ENCODE measurements at regions not wholly inside any gene's neighbourhood (a gene's known extent, or its start where the extent isn't known, plus 50 kb on each side); places are given as distances from the start of the nearest gene placed in this dataset.

DNA sequence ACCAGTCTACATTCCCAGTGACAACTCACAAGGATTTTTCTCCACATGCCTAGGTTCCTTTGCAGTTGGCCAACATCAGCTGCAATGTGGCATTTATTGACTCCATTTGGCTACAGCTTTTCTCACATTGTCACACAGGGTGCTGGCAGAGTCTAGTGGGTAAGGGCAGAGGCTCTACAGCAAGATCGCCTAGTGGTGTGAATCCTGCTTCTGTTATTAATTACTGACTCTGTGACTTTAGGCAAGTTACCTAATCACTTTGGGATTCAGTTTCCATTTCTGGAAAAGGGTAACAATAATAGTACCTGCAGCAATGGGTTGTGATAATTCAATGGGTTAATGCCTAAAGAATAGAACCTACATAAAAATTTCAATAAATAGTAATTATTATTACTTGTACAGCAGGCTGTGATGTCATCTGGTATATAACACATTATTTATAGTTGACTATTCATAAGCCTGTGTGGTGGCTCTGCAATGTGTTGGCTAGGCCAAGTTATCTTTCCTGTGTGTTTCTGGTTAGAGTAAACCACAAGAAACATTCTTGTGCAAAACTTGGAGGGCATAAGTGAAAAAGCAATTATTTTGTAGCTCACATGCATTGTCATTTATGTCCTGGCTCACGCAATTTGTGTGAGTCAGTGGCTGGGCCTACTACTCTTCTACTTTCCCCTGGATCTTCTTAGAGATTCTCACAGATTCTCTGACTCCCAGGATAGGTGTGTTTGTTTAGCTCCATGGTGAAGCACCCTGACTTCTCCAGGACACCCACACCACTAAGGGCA is 59.5 kb downstream of the PTGS2 start:
- no peak for DNase-seq (ENCODE audit: low read depth in 2 of 3, low spot score in 1 of 3)

DNA sequence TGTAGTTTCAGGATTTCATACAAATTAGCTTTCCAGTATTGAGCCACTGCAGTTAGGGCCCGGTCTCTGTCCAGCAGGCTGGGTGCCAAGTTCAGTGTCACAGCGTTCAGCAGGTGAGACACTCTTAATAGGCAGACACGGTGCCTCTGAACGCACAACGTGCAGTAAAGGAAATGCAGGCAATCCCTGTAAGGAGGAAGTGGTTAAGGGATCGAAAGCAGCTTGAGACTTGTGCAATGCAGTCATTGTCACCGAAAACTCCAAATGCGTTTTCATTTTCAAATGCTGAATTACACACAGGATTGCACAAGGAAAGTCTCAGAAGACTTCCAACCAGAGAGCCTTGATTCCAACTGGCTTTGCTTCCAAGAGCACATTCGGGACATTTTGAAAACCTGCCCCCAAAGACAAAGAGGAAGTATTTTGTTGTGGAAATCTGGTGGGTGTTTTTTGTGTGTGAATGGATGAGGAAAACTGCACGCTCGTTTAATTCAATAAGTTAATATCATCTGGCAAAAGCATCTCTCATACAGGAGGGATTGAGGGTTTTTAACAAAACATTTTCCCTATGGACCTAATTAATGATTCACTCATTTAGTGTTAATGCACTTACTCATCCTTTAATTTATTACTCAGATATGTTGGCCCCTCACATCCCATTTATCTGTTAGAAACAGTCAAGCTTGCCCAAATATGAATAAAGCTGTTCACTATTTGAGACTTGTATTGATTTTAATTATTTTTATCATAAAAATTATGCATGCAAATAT is 61.6 kb downstream of the PTGS2 start:
- peak; percentile 13 to 22 (median 20) for DNase-seq (ENCODE audit: low read depth in 2 of 3, low spot score in 1 of 3)

DNA sequence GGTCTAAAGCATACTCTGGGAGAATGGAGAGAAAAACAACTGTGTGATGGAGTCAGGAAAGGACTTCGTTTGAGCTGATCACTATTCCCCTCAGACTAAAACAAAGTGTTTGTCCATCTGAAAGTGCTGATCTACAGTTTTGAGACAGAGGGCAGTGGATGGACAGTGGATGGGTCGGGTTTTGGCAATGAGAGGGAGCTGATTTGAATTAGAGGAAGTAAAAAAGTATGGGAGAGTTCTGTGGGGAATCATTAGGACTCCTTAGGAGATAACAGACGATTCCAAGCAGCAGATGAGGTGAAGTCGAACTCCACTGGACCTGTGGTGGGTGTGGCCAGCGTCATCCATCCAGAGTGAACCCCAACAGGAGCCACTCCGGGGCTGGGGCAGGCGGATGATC is 62.3 kb downstream of the PTGS2 start:
- no peak for DNase-seq (ENCODE audit: low read depth in 2 of 3, low spot score in 1 of 3)

DNA sequence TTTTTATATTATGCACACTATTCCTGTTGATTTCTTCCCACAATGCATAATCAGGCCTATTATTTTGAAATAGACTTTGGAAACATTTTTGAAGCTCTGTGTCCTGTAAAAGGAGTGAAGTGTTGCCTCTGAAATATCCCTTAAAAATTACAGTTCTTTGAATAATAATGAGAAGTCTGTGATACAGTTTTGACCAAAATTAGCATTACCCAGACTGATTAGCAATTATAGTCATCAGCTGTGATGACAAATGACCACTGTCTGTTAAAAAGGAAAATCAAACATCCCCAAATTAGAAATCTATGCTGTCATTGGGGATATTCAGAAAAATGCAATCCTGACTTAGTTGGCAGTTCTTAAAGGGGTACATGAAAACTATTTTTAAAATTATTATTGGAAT is 63.7 kb downstream of the PTGS2 start:
- no peak for DNase-seq (ENCODE audit: low read depth in 2 of 3, low spot score in 1 of 3)

DNA sequence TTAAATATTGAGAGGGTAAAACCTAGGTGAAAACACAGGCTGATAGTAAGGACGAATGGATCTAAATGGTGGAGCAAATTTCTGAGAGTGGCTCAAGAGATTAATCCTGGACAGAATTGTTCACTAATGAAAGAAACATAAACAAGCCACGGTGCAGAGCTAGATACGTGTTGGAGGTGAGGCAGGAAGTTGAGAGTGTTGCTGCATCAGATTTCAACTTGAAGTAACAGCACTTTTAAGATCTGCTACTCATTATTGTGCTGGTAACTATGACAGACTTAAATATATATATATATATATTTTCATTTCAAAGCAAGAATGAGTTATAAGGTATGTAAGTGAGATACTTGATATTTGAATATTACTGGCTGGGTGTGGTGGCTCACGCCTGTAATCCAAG is 64.9 kb downstream of the PTGS2 start:
- no peak for DNase-seq (ENCODE audit: low read depth in 2 of 3, low spot score in 1 of 3)

DNA sequence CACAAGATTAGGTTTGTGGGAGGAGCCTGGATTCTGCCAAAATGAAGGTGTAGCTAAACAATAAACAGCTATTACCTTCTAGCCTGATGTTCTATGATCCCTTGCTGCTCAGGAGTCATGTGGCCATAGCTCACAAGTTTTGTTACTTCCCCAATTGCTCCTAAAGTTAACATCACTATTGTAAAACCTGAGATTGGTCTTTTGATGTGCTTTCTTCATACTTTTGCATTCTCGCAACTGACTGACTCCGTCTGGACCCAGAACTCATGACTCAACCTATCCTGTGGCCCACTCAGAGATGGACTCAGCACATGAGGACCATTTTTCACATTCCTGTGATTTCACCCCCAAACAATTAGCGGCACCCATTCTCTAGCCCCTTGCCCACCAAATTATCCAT is 69.1 kb downstream of the PTGS2 start:
- DNase-seq (ENCODE audit: low read depth in 2 of 3, low spot score in 1 of 3) = no peak

DNA sequence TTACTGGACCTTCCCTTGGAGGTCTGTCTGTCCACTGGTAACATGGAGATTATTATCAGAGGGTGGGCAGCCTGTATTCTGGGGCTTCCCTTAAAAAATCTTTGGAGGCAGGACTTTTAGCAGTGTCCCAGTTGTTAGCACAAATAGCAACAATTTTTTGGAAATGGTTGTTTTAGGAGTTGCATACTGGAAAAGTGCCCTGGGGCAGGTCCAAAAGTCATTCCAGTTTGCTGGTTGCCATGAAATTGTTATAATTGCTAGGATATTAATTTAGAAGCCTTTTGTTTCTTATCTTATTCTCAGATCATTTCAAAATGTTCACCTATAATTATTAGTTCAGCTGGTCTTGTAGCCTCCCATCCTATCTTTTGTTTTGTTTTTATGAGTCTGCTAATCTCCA is 71.0 kb downstream of the PTGS2 start:
- DNase-seq (ENCODE audit: low read depth in 2 of 3, low spot score in 1 of 3) = no peak

DNA sequence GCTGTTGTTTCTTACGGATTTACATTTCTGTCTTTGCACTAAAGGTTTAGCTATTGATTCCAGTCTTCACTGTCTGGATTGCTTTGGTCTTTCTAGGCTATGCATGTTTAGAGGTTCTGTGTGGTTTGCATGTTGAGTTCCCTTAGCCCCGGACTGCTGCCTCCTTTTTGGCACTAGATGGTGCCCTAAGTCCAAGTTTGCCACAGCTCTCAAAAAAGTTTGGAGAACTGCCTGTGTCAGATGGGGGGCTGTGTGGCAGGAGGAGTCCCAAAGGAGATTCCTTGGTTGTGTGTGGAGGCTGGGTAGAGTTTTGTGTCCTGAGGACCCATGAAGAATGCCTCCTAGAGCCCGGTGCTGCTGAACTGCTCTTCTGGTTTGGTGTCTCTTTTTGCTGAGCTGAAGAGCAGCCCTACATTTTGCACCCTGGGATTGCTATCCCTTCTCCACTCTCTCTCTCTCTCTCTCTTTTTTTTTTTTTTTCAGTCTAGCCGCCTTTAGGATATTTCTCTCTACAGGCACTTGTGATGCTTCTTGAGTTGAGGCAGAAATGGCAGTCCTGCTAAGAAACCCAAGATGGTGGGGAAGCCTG is 74.4 kb downstream of the PTGS2 start:
- peak in 2 of 3 donors; percentile 6 to 15 for DNase-seq (ENCODE audit: low read depth in 2 of 3, low spot score in 1 of 3)

DNA sequence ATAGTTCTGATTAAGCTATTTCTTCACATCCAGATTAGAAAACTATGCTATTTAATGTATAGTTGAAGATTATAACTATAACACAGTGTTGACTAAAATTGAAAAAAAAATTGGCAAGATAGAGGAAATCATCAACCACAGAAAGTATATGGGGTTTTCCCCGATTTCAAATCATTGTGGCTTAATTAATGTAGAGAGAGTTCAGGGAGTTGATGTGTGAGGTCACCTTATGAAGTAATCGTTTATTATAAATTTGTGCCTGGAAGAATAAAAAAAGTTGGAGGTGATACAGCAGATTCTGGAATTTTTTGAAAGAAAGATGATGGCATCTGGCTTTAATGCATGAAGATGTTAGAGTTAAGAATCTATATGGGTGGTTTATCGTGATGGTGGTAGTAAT is 84.3 kb downstream of the PTGS2 start:
- DNase-seq (ENCODE audit: low read depth in 2 of 3, low spot score in 1 of 3) = no peak

DNA sequence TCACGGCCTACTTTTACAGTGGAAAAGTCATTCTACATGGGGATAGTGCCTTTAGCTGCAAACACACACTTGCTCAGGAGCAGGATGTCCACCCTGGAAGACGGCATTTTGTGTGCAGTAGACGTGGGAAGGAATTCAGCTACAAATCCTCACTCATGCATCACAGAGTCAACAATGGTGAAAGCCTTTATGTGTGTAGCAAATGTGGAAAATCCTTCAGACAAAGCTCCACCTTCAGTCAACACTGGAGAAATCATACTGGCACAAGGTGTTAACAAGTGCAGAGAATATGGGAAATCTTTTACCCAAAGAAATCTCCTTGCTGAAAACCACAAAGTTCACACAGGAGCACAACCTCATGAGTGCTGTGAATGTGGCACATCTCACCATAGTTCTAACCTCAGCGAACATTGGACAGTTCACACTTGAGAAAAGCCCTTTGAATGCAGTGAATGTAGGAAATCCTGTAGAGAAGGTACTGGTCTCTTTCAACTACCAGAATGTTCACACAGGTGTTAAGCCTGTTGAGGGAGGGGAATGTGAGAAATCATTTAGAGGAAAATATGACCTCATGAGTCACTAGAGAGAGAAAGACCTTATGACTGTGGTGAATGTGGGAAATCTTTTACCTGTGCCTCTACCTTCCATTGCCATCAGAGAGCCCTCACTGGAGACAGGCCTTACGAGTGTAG is 101.8 kb downstream of the PTGS2 start:
- no peak for DNase-seq (ENCODE audit: low read depth in 2 of 3, low spot score in 1 of 3)

DNA sequence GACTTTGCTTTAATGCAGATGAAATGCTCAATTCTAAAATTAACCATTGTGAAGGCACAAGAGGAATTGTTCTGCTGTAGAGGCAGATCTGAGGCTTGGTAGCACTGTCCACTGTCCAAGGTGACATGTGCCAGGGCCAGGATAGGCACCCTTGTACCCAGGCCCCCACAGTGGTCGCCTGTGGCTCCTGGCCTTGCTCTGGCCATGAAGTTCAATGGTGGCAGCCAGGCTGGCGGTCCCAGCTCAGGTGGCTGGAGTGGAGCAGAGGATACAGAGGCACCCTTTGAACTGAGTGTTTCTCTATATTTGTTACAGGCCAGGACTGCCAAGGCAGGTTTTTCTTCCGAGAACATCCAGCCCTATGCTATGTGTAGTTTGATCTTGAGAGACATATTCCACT is 102.6 kb downstream of the PTGS2 start:
- DNase-seq (ENCODE audit: low read depth in 2 of 3, low spot score in 1 of 3) = no peak

DNA sequence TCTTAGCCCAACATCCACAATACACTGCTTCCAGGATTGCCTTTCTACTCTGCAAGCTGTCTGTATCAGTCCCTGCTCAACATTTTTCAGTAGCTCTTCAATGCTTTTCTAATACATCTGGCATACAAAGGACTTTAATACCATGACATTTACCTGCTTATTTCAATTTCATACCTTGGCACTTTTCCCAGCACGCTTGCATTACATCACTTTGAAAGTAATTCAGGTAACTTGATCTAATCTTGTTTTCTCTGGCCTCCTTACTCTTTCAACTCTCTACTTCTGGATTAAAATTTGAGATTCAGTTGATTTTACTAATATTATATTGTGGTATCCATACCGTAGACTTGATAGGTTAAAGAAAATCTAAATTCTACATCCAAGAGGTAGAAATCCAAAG is 103.0 kb downstream of the PTGS2 start:
- no peak for DNase-seq (ENCODE audit: low read depth in 2 of 3, low spot score in 1 of 3)

DNA sequence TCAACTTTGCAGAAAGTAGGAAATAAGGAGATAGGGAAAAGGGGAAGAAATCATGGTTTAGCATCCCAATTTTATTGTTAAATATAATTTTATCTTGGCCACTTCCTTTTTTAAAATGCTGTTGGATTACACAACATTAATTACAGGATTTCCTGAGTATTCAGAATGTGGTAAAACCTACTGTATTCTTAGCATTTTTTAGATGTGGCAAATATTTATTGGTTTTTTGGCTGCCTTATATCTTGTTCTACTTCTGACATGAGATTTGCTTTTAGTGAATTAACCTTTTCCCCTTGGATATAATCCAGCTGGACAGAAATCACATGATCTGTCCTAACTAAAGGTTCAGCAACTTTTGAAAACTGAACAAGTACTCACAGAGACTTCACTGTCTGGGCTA is 104.9 kb downstream of the PTGS2 start:
- DNase-seq (ENCODE audit: low read depth in 2 of 3, low spot score in 1 of 3) = no peak

DNA sequence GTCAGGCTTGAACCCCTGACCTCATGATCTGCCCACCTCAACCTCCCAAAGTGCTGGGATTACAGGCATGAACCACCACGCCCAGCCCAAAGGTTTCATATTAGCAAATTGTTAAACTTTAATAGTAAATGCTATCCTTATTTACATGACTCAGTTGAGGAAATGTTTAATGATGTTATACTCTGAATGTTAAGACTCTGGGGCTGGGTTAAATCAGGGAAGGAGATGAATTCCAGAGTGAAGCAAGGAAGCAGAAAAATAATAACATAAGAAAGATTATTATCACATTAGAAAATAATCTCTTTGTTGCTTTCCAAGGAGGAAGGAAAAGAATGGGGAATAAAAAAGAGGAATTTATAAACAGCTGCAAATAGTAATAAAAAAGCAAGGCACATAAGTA is 105.3 kb downstream of the PTGS2 start:
- DNase-seq (ENCODE audit: low read depth in 2 of 3, low spot score in 1 of 3) = no peak

DNA sequence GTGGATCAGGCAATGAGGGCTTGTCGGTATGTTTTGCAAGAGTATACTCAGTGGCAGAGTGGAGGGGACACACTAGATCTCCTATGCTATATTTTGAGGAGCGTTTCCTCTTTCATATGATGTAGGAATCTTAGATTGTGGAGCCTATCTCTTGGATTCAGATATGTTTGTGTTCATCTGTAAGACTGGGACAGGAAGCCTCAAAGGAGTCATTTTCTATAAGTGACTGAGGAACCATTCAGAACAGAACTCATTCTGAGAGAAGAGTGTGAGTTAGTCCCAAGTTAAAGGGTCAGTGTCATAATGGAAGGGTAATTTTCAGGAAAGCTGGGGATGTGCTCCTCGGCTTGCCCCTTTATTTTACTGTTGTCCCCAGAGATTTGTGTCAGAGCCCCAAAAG is 107.7 kb downstream of the PTGS2 start:
- no peak for DNase-seq (ENCODE audit: low read depth in 2 of 3, low spot score in 1 of 3)

DNA sequence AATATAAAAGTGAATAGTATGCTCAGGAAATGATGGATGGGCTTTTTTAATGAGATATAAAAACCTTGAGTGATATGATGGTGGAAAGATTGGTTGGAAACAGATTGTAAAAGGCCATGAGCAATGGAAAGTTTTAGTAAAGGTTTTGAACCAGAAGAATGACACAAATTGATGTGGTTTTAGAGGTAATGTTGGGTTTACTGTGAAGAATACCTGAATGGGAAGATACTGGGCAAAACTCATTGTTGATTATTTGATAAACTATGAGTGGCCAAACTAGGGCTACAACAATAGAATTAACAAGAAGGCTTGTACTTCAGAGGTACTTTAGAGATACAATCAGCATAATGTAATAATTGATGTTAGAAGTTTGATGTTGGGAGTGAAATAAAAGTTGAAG is 108.5 kb downstream of the PTGS2 start:
- no peak for DNase-seq (ENCODE audit: low read depth in 2 of 3, low spot score in 1 of 3)

DNA sequence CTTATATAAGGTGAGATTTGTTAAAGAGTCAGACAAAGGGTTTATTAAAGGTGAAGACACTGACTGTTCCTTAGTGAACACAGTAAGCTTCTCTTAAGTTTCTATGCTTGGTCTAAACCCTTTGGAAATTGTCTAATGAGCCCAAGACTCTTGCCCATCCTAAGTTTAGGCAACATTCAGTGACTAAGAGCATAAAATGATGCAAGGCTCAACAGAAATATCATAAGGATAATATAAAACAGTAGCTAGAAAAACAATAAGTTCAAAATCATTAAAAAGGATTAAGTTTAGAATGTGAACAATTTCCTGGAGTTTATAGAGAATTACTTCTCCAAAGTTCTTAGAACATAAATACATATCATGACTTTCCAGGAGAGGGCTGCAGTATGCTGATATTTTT is 108.9 kb upstream of the PDC start:
- DNase-seq (ENCODE audit: low read depth in 2 of 3, low spot score in 1 of 3) = no peak

DNA sequence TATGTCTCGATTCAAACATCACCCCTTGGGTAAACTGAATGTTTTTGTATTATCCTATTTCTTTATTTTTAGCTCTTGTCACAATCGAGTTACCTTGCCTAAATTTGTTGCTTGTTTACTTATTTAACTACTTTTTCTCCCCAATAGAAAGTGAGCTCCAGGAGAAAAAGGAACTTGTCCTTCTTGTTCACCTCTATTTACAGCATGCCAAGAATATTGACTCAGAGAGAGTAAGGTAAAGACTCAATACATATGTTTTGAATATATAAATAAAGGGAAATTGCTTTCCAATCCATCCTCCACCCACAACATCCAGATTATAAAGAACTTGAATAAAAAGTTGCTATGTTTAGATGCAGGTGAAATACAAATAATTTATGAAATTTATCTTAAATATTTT is 107.3 kb upstream of the PDC start:
- no peak for DNase-seq (ENCODE audit: low read depth in 2 of 3, low spot score in 1 of 3)

DNA sequence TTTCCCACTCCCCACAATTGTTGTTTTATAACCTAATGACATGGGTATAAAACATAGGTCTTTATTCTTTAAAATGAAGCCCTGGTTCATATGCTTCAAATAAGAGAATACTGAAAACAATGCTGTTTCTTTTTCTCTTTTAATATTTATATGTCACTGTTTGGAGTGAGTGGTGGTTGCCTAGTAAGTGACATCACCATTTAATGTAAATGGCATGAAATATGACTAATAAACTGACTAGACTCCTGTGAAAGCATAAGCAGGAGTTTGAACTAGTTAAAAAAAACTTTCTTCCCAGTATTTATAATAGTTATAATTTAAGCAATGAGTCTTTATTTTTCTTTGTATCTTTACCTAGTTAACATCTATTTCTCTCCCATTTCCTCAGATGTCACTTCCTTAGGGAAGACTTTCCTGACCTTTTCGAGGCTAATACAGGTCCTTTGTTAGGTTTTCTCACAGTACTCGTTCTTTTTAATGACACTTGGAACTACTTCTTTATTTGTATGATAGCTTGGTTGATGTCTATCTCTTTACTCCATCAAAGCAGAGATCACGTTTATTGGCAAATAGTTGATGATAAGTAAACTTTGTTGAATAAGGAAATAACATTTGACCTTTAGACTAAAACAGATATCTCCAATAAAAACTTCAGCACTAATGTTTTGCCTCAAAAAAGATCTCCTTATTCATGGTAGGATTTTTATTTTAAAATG is 105.4 kb upstream of the PDC start:
- DNase-seq (ENCODE audit: low read depth in 2 of 3, low spot score in 1 of 3) = no peak

DNA sequence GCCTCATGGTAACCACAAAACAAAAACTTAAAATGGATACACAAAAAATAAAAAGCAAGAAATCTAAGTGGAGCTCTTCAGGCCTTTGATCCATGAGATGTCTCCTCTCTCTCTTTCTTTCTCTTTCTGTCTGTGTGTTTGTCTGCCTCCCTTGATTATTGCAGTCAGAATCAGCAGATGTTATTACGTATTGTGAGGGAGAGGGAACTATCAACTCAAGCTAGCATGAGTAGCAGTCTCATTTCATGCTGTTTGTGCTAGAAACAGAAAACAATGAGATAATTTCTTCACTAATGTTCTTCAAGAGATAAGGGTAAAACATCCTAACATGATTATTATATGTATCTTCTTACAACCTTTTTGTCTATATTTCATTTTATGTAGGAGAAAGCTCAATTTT is 103.7 kb upstream of the PDC start:
- DNase-seq (ENCODE audit: low read depth in 2 of 3, low spot score in 1 of 3) = no peak

DNA sequence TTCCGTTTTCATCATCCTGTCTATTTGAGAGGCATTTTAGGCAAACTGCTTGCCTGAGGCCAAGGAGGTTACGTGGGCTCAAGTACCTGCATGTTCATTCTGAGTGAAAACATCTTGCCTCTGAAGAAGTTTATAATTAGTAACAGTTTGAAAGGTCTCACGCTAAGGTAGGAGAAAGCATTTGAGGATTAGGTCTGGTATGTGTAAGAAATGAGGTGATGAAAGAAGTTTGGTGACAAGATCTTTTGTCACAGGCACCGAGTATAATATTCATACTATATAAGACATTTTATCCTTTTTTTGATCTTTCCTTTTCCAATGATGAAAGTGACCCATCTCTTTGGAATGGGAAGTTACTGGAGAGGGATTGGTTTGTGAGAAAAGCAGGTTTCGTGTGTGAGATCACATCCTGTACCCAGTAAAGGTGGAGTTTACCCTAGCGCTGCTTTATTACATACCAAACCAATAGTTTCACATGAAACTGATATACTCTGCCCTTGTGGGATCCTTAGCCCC is 98.7 kb upstream of the PDC start:
- no peak for DNase-seq (ENCODE audit: low read depth in 2 of 3, low spot score in 1 of 3)
